ENCODE measurements at regions not wholly inside any gene's neighbourhood (a gene's known extent, or its start where the extent isn't known, plus 50 kb on each side); places are given as distances from the start of the nearest gene placed in this dataset.
"Not testable (repeated sequence)": the region's sequence is repeated elsewhere in the genome, so short reads cannot be mapped to it uniquely, and the experiment has no call there.

- intact Hi-C loops (cut with DNase I): no loop called here
- no peak for DNase-seq
Observed at GRCh38 chr5:42066131-42066530, 141.1 kb downstream of the FBXO4 start.

GRCh38 chr5:42074353-42074752 is 149.3 kb downstream of the FBXO4 start:
- no peak for DNase-seq
- intact Hi-C loops (cut with DNase I): no loop called here

- intact Hi-C loops (cut with DNase I): no loop called here
- DNase-seq: no peak
Observed at GRCh38 chr5:42089705-42090104, 164.6 kb downstream of the FBXO4 start.

- intact Hi-C loops (cut with DNase I): no loop called here
- no peak for DNase-seq
Observed at GRCh38 chr5:42090162-42090561, 165.1 kb downstream of the FBXO4 start.

- DNase-seq; intact Hi-C loops (cut with DNase I): not testable (repeated sequence)
Observed at GRCh38 chr5:42099846-42100245, 174.8 kb downstream of the FBXO4 start.

GRCh38 chr5:42108468-42108867 is 183.4 kb downstream of the FBXO4 start:
- DNase-seq: no peak
- intact Hi-C loops (cut with DNase I): no loop called here

- intact Hi-C loops (cut with DNase I): no loop called here
- DNase-seq: no peak
Observed at GRCh38 chr5:42109006-42109572, 184.0 kb downstream of the FBXO4 start.

GRCh38 chr5:42115721-42116120 is 190.6 kb downstream of the FBXO4 start:
- intact Hi-C loops (cut with DNase I); DNase-seq: not testable (repeated sequence)

GRCh38 chr5:42120070-42120469 is 195.0 kb downstream of the FBXO4 start:
- intact Hi-C loops (cut with DNase I): no loop called here
- DNase-seq: no peak

- intact Hi-C loops (cut with DNase I): no loop called here
Observed at GRCh38 chr5:42121401-42121800, 196.3 kb downstream of the FBXO4 start.

GRCh38 chr5:42131081-42131480 is 206.0 kb downstream of the FBXO4 start:
- no peak for DNase-seq
- intact Hi-C loops (cut with DNase I): no loop called here

More at GRCh38 chr5:42121401-42121800, 196.3 kb downstream of the FBXO4 start:
- no peak for DNase-seq

GRCh38 chr5:42143361-42143760 is 218.3 kb downstream of the FBXO4 start:
- no peak for DNase-seq

GRCh38 chr5:42148813-42149212 is 223.7 kb downstream of the FBXO4 start:
- no peak for DNase-seq
- intact Hi-C loops (cut with DNase I): no loop called here

More at GRCh38 chr5:42143361-42143760, 218.3 kb downstream of the FBXO4 start:
- intact Hi-C loops (cut with DNase I): no loop called here

- no peak for DNase-seq
- intact Hi-C loops (cut with DNase I): no loop called here
Observed at GRCh38 chr5:42157215-42157614, 232.1 kb downstream of the FBXO4 start.

GRCh38 chr5:42163083-42163482 is 238.0 kb downstream of the FBXO4 start:
- intact Hi-C loops (cut with DNase I): no loop called here
- no peak for DNase-seq

GRCh38 chr5:42168091-42168670 is 243.1 kb downstream of the FBXO4 start:
- intact Hi-C loops (cut with DNase I): no loop called here
- no peak for DNase-seq

- intact Hi-C loops (cut with DNase I); DNase-seq: not testable (repeated sequence)
Observed at GRCh38 chr5:42176118-42176517, 247.1 kb upstream of the GHR start.

GRCh38 chr5:42179843-42180242 is 243.4 kb upstream of the GHR start:
- intact Hi-C loops (cut with DNase I); DNase-seq: not testable (repeated sequence)

GRCh38 chr5:42216904-42217303 is 206.3 kb upstream of the GHR start:
- intact Hi-C loops (cut with DNase I): no loop called here
- no peak for DNase-seq

GRCh38 chr5:42217791-42218190 is 205.4 kb upstream of the GHR start:
- intact Hi-C loops (cut with DNase I): no loop called here
- no peak for DNase-seq

- no peak for DNase-seq
- intact Hi-C loops (cut with DNase I): no loop called here
Observed at GRCh38 chr5:42225009-42225408, 198.2 kb upstream of the GHR start.

- no peak for DNase-seq
Observed at GRCh38 chr5:42228279-42228678, 195.0 kb upstream of the GHR start.

GRCh38 chr5:42230839-42231238 is 192.4 kb upstream of the GHR start:
- intact Hi-C loops (cut with DNase I): no loop called here
- DNase-seq: peak in 1 of 10 donors; percentile 65

More at GRCh38 chr5:42228279-42228678, 195.0 kb upstream of the GHR start:
- intact Hi-C loops (cut with DNase I): no loop called here
